NAMALWA (cell line): ENCODE measurements at regions not wholly inside any gene's neighbourhood (a gene's known extent, or its start where the extent isn't known, plus 50 kb on each side); places are given as distances from the start of the nearest gene placed in this dataset.
A peak's percentile ranks its signal among the peaks of the same experiment; 100 is the strongest.
"Not testable (repeated sequence)": the region's sequence is repeated elsewhere in the genome, so short reads cannot be mapped to it uniquely, and the experiment has no call there.

Experiments
- DNase-seq: peaks from one replicate; pipeline ENCODE4 v3.0.0-alpha.2; 2015; ENCODE audit warnings: low spot score

DNA sequence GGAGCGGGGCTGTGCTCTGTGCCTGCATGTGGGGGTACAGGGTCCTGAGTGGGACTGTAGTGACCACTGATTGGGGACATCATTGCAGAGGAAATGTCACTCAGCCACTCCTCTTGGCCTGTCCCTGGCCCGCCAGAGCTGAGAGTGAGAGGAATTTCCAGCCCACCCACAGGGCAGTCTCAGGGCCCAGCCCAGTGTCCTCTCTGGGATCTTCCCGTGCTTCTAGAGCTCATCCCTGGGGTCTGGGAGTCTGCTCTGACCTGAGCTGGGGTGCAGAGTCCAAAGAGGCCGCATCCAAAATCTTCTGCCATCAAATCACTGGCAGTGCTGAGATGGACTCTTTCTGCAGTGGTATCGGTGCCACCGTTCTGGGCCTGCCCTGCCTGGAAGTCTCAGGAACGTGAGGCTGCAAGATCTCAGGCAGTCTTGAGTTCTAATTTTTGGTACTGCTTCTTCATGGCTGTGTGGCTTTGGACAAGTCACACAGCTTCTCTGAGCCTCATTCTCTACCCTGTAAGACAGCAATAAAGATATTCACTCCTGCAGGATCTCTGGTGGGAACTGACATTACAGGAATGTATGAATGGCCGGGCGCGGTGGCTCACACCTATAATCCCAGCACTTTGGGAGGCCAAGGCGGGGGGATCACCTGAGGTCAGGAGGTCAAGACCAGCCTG is 100.8 kb upstream of the TARDBP start:
- no peak for DNase-seq

DNA sequence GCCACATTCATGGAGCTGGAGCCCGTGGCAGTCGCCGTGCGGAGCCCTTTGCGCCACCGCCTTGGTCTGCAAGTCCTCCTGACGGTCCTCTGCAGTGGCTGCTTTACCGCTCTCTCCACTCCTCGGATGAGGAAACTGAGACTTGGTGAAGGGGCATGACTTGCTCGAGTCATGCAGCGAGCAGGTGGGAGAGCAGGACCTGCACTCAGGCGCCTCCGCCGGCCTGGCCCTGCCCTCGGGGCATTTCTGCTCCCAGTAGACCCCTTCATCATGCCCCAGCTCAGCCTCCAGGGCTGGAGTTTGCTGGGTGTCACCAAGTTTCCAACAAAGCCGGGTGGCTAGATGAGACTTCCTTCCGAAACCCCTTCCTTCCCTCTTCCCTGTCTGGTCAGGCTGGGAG is 100.0 kb upstream of the TARDBP start:
- DNase-seq = no peak

DNA sequence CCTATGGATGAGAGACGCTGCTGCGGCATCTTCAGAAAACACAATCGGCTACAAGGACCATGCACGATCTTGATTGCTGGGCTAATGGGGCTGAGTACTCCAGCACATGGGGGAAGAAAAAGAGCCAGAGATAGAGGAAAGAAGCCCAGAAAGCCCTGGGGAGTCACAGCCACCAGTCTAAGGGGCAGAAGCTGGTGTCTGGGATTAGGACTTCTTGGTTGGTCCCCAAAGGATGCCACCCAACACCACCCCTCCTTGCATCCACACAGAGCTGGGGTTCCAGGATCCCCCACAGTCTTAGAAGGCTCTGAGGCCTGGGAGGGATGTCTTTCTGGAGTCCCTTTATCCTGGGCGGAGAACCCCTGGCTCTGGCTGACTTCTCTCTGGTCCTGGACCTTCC is 98.4 kb upstream of the TARDBP start:
- DNase-seq = no peak

- no peak for DNase-seq
These were observed 96.9 kb upstream of the TARDBP start for GRCh38 chr1:10915594-10915993.

- no peak for DNase-seq
These were observed 96.1 kb upstream of the TARDBP start for GRCh38 chr1:10916311-10916710.

- no peak for DNase-seq
These were observed 95.5 kb upstream of the TARDBP start for GRCh38 chr1:10916991-10917390.

GRCh38 chr1:10917513-10918454 is 94.7 kb upstream of the TARDBP start:
- DNase-seq = peak; percentile 38

DNA sequence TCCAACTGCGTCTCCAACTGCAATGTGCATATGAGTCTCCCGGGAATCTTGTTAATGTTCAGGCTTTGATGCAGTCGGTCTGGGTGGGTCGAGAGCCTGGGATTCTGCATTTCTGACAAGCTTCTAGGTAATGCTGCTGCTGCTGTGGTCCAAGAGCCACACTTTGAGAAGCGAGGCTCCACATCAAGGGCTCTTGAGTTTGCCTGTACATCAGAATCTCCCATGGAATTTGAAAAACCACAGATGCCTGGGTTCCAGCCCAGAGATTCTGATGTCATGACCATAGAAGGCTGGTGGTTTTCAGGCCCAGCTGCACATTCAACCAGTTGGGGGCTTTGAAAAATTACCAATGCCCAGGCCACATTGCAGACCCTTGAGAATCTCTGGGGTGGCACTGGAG is 93.9 kb upstream of the TARDBP start:
- no peak for DNase-seq

DNA sequence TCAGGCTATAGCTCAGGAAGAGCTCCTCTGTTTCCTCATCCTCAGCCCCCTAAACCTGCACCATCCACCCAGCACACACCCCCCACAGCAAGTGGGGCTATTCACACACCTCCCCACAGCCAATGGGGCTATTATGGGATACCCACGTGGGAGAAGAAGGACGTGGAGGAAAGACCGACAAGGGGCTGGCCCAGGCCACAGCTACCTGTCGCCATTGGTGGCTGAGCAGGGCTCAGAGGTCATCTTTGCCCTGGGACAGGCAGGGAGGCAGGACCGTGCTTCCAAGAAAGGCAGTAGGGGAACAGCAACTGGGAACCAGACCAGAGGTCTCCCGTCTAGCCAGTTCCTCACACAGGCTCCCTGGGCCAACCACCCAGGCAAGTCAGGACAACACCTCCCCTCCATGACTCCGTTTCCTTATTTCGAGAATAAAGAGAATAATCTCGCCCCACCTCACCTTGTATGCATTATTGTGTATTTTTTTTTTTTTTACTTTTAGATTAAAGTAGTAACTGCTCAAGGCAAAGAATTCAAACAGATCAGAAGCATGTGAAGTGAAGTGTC is 92.3 kb upstream of the TARDBP start:
- no peak for DNase-seq

- DNase-seq = not testable (repeated sequence)
These were observed 90.0 kb upstream of the TARDBP start for GRCh38 chr1:10922315-10923060.

DNA sequence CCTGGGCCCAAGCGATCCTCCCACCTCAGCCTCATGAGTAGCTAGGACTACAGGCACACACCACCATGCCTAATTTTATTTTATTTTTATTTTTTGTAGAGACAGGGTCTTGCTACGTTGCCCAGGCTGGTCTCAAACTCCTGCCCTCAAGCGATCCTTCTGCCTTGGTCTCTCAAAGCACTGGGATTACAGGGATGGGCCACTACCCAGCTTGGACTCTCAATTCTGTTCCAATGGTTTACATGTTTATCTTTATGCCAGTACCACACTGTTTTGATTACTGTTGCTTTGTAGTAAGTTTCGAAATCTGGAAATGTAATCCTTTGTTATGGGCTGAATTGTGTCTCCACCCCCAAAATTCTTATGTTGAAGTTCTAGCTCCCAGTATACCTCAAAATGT is 88.4 kb upstream of the TARDBP start:
- no peak for DNase-seq

GRCh38 chr1:10928654-10929053 is 83.8 kb upstream of the TARDBP start:
- DNase-seq = no peak

GRCh38 chr1:10932088-10932487 is 80.4 kb upstream of the TARDBP start:
- no peak for DNase-seq

DNA sequence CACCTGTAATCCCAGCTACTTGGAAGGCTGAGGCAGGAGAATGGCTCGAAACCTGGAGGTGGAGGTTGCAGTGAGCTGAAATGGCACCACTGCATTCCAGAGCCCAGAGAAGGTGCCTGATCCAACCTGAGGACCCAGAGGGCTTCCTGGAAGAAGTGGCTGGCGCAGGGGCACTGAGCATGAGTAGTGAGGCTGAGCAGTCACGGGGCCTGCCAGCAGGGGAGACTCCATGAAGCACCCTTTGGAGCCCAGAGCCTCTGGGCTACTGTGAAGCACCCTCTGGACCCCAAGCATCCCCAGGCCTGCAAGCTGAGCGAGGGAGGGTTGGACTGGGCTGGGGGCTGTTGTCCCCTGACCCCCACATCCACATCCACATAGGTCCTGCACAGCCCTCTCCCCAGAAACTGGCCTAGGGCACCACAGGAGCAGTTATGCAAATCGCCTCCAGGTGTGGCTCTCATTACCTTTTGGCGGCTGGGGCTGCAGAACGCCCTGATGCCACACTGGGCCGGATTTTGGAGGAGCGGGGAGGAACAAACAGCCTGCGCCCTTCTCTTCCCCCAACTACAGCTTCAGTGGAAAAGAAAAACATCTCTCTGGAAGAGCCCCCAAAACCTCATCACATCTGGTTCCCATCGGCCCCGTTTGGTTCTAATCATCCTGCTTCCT is 78.2 kb upstream of the TARDBP start:
- no peak for DNase-seq

- no peak for DNase-seq
These were observed 77.2 kb upstream of the TARDBP start for GRCh38 chr1:10935246-10935645.

GRCh38 chr1:10935724-10936123 is 76.7 kb upstream of the TARDBP start:
- DNase-seq = no peak

DNA sequence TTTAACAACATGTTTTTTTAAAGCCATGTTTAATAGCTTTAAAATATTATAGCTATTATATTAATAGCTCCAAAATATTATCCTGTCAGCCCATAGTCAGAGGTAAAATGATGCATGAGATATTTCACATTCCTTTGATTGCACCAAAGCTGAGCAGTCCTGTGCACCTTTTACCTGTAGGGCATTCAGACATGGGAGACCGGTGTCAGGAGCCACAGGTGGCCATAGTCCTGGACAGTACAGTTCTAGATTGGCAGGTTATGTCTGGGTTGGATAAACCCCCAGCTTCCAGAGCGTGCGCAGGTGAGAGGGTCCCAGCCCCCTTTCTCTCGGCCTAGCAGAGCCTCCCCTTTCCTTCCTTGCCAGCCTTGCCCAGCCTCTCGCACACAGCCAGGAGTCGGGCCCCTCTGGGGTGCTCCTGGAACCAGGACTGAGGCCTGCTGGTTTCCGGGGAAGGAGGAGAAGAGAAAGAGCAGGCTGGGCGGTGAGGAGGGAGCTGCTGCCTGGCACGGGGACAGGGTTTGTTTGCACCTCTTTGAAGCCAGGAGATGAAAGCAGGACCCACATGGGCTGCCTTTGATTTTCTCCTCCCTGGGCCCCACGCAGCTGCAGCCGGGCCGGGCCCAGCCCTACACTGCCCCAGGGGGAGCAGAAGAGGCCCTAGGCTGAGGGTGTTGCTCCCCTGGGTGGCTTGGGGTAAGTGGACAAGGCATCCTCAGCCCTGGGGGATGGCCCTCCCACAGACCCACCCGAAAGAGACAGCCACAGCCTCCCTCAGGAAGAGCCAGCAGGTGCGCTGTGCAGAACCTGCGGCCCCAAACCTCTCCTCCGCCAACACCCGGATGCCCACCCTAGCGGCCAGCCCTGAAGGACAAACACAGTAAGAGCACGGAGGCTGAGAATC is 75.2 kb upstream of the TARDBP start:
- DNase-seq = no peak

DNA sequence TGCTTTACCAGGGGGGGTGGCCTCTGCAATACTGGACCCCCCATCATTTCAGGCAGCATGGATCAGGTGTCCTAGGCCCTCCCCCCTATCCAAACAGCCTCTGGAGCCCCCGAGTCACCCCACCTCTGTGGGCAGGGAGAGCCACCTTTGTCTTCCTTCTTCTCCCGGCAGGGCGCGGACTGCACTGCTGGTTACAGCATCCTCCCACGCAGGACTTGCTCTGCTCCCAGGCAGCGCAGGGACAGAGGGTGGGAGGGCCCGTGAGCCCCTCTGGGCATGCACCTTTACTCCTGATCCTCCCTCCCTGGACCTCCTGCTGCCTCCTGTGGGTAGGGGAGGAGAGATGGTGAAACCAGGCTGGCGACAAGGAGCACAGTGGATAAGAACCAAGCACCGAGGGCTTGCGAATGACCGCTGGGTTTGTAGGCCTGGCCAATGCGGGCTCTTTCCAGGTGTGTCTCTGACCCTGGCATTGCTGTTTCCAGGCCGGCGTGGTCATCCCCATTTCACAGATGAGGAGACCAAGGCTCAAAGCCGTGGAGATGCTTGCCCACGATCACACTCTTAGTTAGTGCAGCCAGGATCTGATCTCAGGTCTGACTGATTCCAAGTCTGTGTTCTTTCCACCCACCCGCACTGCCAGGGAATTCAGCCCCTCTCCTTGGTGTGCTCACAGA is 73.6 kb upstream of the TARDBP start:
- no peak for DNase-seq

GRCh38 chr1:10939654-10940450 is 72.6 kb upstream of the TARDBP start:
- DNase-seq = peak; percentile 62
